ENCODE measurements at regions not wholly inside any gene's neighbourhood (a gene's known extent, or its start where the extent isn't known, plus 50 kb on each side); places are given as distances from the start of the nearest gene placed in this dataset.

DNA sequence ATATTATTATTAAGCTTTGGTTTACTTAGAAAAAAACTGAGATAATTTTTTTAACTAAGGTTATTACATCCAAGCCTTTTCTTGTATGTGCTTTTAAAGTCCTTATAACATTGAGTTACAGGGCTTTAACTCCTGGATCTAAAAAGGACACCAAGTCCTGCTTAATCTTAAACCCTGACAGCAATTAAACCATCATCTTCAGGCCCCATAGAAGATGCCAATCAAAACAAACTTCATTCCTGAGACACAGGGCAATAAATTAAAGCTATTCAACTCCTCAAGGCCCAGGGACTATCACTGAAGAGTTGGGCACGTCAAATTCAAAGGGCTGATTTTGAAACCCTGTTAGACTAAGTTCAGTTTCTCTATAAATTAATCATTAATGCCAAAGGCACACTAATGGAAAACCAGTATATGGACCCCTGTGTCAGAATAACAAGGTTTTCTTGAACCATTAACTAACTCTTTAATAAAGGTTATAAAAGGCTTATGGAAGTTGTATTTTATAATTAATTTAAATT is 1152.6 kb downstream of the NSUN3 start:
- Histone ChIP-seq H3K9ac (ENCODE audit: low read length) (no peak overlapping the region), H3K27me3 (replicated peaks in 1 of 4; ENCODE audit: control extremely low read depth in 1 of 4, control insufficient read depth in 3 of 4, insufficient read depth in 4 of 4, low read length in 3 of 4) (no peaks in the 10 kb centered on the region), H2AFZ (ENCODE audit: insufficient read depth, low read depth, low read length, poor library complexity, severe bottlenecking) (no peak overlapping the region), H3K9me3 (ENCODE audit: control extremely low read depth in 1 of 3, control insufficient read depth in 2 of 3, insufficient read depth in 1 of 3, low read length in 2 of 3) (peaks cover 0 to 3% (median 1%) of the 10 kb centered on the region in 3 donors), H4K20me1 (ENCODE audit: control insufficient read depth, insufficient read depth, low read length, poor library complexity, severe bottlenecking) (no peaks in the 10 kb centered on the region), H3K4me2 (replicated peaks; ENCODE audit: low read depth, low read length, poor library complexity, severe bottlenecking) (no peak overlapping the region), H3K4me3 (ENCODE audit: control extremely low read depth in 1 of 5, extremely low read depth in 1 of 5, insufficient read depth in 1 of 5, low read depth in 2 of 5, low read length in 4 of 5) (no peak overlapping the region), H3K79me2 (ENCODE audit: control insufficient read depth, insufficient read depth, low read length) (no peaks in the 10 kb centered on the region), H3K4me1 (ENCODE audit: control insufficient read depth in 2 of 2, insufficient read depth in 2 of 2, low read length in 2 of 2) (no peaks in the 10 kb centered on the region), H3K27ac (ENCODE audit: low read length in 2 of 2) (no peak overlapping the region), H3K36me3 (replicated peaks in 1 of 2; ENCODE audit: control extremely low read depth in 1 of 2, control insufficient read depth in 1 of 2, extremely low read depth in 1 of 2, insufficient read depth in 2 of 2, low read length in 1 of 2) (no peaks in the 10 kb centered on the region)
- no peaks in the 10 kb centered on the region for H3K9me3 Mint-ChIP-seq (ENCODE audit: insufficient read depth)
- ATAC-seq (ENCODE audit: low read depth) = no peak
- TF ChIP-seq, protein P1, sequence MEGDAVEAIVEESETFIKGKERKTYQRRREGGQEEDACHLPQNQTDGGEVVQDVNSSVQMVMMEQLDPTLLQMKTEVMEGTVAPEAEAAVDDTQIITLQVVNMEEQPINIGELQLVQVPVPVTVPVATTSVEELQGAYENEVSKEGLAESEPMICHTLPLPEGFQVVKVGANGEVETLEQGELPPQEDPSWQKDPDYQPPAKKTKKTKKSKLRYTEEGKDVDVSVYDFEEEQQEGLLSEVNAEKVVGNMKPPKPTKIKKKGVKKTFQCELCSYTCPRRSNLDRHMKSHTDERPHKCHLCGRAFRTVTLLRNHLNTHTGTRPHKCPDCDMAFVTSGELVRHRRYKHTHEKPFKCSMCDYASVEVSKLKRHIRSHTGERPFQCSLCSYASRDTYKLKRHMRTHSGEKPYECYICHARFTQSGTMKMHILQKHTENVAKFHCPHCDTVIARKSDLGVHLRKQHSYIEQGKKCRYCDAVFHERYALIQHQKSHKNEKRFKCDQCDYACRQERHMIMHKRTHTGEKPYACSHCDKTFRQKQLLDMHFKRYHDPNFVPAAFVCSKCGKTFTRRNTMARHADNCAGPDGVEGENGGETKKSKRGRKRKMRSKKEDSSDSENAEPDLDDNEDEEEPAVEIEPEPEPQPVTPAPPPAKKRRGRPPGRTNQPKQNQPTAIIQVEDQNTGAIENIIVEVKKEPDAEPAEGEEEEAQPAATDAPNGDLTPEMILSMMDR (IDR thresholded peaks at IDR 0.05) = no peak
- no peak for TF ChIP-seq EZH2 (IDR thresholded peaks at IDR 0.05; ENCODE audit: borderline replicate concordance, insufficient read depth, low read depth, low read length, poor library complexity, severe bottlenecking)
- no peak for DNase-seq
- no peak overlapping the region for H3K27ac Mint-ChIP-seq
- ChIA-PET CTCF (no interaction called here), POLR2A (no interaction called here)
- intact Hi-C loops (cut with micrococcal nuclease) = no loop called here
- no peaks in the 10 kb centered on the region for H3K4me1 Mint-ChIP-seq
- no CpG with 5 or more reads among the region's 1 CpG for WGBS (ENCODE audit: insufficient coverage)
- H3K4me3 Mint-ChIP-seq = no peak overlapping the region
- H3K27me3 Mint-ChIP-seq = no peaks in the 10 kb centered on the region

DNA sequence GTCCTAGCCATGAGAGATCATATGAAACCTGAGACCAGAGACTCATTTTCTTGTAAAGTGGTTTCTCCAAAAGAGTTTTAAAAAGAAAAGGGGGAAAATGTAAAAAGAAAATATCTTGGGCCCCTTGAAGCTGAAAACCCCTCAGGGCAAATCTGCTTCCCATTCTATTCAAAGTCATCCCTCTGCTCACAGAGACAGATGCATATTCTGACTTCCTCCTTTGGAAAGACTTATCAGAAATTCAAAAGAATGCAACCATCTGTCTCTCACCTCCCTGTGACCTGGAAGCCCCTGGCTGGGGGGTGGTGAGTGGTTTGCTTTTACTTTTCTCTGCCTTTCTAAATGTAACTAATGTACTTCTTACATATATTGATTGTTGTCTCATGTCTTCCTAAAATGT is 1154.8 kb downstream of the NSUN3 start:
- Histone ChIP-seq H4K20me1 (ENCODE audit: control insufficient read depth, insufficient read depth, low read length, poor library complexity, severe bottlenecking) (no peaks in the 10 kb centered on the region), H3K4me1 (ENCODE audit: control insufficient read depth in 2 of 2, insufficient read depth in 2 of 2, low read length in 2 of 2) (no peaks in the 10 kb centered on the region), H3K9ac (ENCODE audit: low read length) (no peak overlapping the region), H3K4me2 (replicated peaks; ENCODE audit: low read depth, low read length, poor library complexity, severe bottlenecking) (no peak overlapping the region), H3K27me3 (replicated peaks in 1 of 4; ENCODE audit: control extremely low read depth in 1 of 4, control insufficient read depth in 3 of 4, insufficient read depth in 4 of 4, low read length in 3 of 4) (no peaks in the 10 kb centered on the region), H3K27ac (ENCODE audit: low read length in 2 of 2) (no peak overlapping the region), H3K4me3 (ENCODE audit: control extremely low read depth in 1 of 5, extremely low read depth in 1 of 5, insufficient read depth in 1 of 5, low read depth in 2 of 5, low read length in 4 of 5) (no peak overlapping the region), H3K36me3 (replicated peaks in 1 of 2; ENCODE audit: control extremely low read depth in 1 of 2, control insufficient read depth in 1 of 2, extremely low read depth in 1 of 2, insufficient read depth in 2 of 2, low read length in 1 of 2) (no peaks in the 10 kb centered on the region), H3K9me3 (ENCODE audit: control extremely low read depth in 1 of 3, control insufficient read depth in 2 of 3, insufficient read depth in 1 of 3, low read length in 2 of 3) (peaks cover 0 to 3% (median 1%) of the 10 kb centered on the region in 3 donors), H3K79me2 (ENCODE audit: control insufficient read depth, insufficient read depth, low read length) (no peaks in the 10 kb centered on the region), H2AFZ (ENCODE audit: insufficient read depth, low read depth, low read length, poor library complexity, severe bottlenecking) (no peak overlapping the region)
- no peak overlapping the region for H3K27ac Mint-ChIP-seq
- H3K4me3 Mint-ChIP-seq = no peak overlapping the region
- TF ChIP-seq EZH2 (IDR thresholded peaks at IDR 0.05; ENCODE audit: borderline replicate concordance, insufficient read depth, low read depth, low read length, poor library complexity, severe bottlenecking) = no peak
- TF ChIP-seq, protein P1 (IDR thresholded peaks at IDR 0.05) = no peak
- no peaks in the 10 kb centered on the region for H3K27me3 Mint-ChIP-seq
- intact Hi-C loops (cut with micrococcal nuclease) = no loop called here
- ChIA-PET POLR2A (no interaction called here), CTCF (no interaction called here)
- DNase-seq = no peak
- H3K4me1 Mint-ChIP-seq = no peaks in the 10 kb centered on the region
- ATAC-seq (ENCODE audit: low read depth) = no peak
- peaks cover 3% of the 10 kb centered on the region for H3K9me3 Mint-ChIP-seq (ENCODE audit: insufficient read depth)

Measured in B cell (primary cell).